HG02981 (cell line): ENCODE measurements at regions not wholly inside any gene's neighbourhood (a gene's known extent, or its start where the extent isn't known, plus 50 kb on each side); places are given as distances from the start of the nearest gene placed in this dataset.

ENCODE experiments used
- ATAC-seq: cut with Tn5 transposase; IDR thresholded peaks from one replicate; pipeline ENCODE4 v1.9.1; 2021; ENCODE audit warnings: mild to moderate bottlenecking, moderate library complexity; ENCODE audit not compliant: unreplicated experiment

DNA sequence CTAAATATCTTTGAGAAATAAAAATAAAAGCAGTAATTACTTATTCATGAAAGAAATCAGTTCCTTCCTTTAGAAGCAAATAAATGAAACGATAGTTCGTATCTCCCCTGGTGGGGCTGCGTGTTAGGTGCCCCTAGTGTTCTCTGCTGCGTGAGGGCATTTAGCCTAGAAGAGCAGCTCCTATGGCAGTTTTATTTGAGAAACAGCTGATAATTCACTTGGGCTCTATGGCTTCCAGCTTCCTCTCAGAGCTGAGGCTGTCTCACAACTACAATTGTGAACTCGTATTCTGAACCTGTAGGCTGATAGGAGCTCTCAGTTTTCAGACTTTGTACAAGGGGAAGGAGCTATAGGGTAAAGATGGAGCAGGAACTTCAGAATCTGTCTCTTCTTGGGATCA is 540.0 kb upstream of the MAP3K7 start:
- ATAC-seq: no peak

DNA sequence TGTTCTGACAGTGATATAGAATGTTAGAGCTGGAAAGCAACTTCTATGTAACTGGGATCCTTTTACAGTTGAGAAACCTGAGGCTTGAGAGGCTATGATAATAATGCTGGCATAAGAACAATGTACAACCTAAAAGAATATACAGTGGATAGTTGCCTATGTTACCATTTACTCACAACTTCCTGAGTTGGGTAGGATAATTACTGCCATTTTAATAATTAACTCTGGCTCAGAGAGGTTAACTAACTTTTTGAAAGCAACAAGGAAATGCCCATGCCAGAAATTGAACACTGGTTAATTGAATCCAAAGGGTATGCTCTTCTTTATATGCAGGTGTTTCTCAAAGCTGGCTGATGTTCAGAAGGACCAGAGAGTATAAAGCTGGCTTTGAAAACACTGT is 530.7 kb upstream of the MAP3K7 start:
- no peak for ATAC-seq

DNA sequence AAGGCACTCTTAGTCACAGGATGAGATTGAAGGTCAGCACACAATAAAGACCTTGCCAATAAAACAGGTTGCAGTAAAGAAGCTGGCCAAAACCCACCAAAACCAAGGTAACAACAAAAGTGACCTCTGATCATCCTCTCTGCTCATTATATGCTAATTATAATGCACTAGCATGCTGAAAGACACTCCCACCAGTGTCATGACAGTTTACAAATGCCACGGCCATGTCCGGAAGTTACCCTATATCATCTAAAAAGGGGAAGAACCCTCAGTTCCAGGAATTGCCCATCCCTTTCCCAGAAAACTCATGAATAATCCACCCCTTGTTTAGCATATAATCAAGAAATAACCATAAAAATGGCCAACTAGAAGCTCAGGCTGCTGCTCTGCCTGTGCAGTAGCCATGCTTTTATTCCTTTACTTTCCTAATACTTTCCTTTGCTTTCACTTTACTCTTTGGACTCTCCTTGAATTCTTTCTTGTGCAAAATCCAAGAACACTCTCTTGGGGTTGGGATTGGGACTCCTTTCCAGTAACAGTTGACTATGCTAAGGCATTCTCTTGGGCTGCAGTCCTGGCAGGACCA is 527.3 kb upstream of the MAP3K7 start:
- no peak for ATAC-seq

DNA sequence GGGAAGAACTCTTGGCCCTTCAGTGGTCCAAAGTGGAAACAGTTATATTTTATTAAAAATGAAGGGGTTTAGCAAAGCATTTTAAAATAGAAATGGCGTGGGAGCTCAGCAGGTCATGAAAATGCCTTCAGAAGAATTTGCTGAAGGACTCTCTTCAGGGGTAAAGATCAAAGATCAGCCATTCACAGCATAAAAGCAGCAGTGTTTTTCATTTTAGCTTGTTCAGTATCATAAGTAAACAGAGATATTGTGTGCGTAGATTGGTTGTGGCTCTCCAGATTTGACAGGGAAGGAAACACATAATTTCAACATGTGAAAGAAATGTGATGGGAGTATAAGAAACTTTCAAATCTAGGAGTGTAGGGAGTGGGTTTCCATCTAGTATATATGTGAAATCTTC is 519.2 kb upstream of the MAP3K7 start:
- no peak for ATAC-seq

DNA sequence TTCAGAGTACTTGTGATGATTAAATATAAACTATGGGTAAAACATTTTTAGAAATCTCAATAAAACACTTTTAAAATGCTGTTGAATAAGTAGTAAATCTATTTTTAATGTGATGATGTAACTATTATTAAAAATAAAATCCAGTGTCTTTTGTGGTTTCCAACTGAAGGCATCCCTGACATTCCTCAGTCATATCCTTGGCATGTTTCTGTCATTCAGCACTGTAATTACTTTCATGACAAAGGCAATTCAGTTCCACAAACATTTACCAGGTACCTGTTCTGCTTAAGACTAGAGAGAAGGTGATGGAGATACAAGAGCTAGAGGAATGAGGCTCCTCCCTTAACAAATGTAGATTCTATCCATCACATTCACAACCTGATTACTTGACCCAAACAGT is 518.7 kb upstream of the MAP3K7 start:
- ATAC-seq: no peak

DNA sequence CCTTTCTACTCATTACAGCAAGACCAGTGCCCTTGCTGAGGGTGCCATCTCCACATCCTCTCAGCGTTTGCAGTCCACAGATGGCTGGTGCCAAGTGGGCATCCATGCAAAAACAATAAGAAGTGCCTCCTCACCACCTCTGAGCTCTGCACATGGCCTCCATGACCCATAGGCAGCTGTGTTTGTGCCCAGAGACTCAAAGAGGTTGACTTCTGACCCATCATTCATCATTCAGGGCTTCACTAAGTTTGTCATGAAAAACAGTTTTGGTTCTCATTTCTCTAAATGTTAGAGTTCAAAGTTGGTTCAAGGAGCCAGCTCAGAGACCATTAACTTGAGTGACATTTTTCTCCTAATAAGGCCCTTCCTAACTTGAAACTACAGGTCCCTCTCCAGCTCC is 512.6 kb upstream of the MAP3K7 start:
- no peak for ATAC-seq

DNA sequence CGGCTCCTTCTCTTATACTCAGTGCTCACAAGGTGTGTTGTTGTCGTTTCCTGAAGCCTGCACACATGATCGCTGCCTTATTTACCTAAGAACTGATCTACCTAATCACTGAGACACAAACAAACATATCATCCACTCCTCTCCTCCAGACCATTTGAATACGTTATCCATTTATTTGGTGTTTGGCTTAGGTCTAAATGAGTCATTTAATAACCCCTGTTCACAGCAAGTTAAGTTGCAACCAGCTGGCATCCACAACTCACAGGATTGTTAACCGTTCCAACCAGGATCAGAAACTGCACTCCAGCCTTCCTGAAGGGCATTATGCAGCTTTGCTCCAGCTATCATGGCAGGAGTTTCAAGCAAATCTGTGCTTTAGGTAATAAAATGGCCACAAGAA is 511.1 kb upstream of the MAP3K7 start:
- no peak for ATAC-seq

DNA sequence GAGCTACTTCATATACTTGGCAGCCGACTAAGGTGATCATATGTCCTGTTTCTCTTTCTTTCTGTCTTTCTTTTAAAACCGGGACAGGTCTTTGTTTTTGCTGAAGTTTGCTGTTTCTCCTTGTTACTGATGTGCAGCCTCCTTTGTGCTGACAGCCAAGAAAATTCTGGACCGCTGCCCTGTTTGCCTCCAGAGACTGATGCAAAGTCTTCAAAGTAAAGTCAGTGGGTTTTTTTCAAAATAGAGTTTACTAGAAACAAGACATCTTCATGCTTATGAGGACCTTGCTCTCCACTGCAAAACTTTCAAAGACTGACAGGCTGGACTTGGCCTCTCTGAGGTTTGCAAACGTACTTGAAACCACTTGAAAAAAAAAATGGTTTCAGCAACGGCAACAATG is 510.5 kb upstream of the MAP3K7 start:
- no peak for ATAC-seq

DNA sequence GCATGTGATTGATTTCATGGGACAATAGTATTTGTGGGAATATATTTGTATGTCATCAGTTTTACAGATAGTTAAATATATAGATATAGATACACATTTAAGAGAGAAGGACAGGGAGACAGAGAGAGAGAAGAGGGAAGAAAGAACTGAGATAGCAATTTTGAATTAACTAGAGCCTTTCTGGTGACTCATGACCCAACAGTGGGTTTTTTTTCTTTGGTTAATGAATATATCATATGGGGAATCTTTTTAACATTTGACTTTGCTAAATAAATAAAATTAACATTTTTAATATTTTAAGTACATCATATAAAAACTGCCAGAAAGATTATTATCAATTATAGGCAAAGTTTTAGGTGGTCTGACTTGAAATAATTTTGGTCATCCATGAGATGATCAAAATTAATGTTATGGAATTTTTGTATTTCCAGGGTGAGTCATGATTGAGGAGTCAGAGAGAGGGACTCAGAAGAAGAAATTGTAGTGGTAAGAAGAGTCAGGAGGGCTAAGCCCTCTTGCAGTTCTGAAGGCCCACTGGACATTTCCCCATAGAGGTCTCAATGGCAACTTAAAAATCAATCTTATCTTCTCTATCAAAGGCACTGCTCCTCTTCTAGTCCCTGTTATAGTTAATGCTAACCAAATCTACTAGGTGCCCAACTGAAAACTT is 508.1 kb upstream of the MAP3K7 start:
- no peak for ATAC-seq

DNA sequence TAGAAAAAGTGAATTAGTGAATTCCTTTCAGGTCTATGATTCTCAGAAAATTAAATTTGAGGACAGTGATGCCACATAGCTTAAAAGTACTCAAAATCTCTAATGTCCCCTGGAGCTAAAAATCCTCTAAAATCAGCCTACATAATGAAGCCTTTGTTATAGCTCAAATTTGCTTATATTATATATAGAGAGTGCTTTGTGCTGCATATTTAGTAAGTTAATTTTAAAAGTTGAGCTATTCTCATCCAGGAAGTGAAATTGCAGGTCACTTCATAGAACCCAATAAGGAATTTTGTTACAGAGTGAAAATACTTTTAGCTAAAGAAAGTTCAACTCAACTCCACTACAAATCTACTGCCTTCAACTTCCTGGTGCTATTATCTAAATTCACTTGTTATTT is 507.5 kb upstream of the MAP3K7 start:
- no peak for ATAC-seq

DNA sequence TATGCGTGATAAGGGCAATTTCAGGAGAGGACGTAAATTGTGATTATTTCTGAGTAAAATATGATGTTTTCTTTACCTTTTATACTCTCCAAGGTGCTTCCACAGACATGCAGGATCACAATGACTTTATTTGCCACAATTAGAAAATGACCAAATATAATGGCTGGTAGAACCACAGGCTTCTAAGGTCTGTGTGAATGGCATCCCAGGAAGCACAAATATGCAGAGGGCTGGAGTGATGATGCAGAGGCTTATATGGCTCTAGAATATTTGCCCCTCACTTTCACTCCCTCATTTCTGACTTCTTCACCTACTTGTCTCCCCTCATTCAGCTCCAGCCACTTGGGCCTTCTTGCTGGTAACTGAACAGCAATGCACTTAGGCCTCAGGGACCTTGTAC is 502.1 kb upstream of the MAP3K7 start:
- ATAC-seq: no peak

DNA sequence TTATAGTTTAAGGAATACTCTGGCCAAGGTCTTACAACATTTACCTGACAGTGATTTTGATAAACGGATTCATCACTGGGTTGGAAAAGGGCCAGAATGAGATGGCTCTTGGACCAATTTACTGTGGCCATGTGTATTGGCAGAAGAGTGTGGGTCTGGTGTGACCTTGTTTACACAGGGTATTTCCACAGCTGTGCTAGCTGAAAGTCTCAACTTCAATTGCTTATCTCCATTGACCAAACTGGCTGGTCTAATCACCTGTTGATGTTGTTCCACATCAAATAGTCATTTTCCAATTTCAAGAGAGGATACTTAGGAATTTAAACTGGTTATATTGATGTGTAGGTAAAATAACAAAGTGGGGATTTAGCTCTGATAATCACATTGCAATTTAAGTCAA is 501.6 kb upstream of the MAP3K7 start:
- no peak for ATAC-seq

DNA sequence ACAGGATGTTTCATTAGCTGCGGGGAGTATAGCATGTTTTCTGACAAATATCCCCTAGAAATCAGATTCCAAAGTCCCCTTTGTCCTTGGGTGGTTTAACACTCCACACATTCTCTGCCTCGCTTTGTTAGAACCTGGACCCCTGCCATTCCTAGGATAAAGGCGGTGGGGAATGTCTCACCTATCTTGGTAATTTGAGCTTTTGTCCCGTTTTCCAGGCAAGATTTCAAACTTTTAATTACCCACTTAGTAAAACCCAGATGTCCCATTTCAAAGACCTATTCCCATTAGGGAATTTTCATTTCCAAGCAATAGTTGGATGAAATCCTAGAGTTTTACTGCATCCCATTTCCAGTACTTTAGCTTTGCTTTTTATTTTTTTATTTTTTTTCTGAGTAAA is 501.0 kb upstream of the MAP3K7 start:
- ATAC-seq: no peak

DNA sequence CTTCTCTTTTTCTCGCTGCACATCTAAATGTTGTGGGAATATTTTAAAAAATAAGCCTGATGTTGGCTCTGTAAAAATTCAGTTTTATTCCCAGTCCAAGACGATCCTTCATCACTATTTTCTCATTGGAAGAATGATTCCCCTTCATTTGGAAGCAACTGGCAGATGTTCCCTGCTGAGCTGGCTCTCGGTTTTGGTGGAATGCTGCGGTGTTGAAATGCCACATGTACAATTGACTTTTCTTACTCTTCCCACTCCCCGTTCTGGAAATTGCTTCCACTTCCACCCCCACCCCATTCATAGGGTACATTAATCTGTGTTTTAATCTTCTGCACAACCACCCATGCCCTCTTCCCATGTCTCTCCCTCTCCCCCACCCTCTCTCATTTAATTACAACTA is 496.3 kb upstream of the MAP3K7 start:
- ATAC-seq: no peak

DNA sequence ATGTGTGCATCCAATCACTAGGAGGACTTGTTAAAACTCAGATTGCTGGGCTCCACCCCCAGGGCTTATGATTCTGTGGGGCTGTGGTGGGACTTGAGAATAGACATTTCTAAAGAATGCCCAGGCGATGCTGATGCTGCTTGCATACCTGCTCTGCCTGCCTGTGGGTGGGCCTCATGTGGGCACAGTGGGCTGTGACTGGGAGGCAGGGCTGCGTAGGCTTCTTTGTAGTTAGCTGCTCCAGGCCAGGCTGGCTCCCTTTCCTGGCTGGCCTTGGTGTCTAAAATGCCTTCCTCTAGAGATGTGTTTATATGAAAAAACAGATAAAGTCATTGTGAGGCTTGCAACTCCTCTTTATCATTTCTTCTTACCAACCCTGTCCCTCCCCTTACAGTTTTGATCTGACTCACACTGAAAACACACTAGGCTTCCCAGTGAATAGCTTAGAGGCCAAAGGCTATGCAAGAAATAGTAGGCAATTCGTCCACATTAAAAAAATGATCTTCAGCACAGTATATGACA is 495.5 kb upstream of the MAP3K7 start:
- no peak for ATAC-seq

DNA sequence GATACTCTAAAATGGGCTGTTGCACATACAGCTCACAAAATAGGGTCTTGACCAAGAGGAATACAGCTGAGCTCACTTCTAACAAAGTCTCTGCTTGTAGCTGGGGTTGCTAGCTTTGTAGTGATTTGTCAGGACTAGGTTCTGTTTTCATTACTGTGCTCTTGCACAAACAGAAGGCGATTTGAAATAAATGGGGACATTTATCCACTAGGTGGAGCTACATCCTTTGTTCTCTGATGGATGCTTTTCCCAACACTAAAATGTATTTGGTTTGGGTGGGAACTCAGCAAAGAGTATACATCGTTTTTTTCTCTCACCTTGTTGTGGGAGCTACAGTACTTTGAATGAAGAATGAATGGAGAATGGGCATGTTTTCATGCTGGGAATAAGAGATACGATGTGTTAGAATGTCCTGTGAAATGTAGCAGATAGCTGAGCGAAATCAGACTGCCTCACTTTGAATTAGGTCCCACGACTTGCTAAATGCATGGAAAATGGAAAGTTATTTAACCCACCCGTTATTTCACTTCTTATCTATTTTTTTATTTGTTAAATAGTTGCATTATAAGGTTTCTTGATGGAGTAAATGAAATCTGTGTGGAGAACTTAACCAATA is 494.7 kb upstream of the MAP3K7 start:
- ATAC-seq: peak; percentile 66

DNA sequence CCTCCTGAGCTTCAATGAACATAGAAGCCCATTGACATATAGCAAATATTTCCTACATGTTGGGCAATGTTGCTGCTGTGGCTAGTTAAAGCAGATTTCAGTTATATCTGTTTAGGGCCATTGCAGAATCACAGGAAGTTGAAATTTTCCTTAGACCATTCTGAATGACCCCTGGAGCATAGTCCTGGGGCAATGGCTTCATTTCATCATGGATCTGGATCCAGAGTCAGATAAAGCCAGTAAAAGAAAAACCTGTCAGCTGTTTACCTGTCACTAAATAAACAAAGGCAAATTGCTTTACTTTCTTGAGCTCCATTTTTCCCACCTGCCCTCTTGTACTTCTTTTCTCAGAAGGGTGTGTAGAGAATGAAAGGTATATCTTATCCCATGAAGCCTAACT is 494.0 kb upstream of the MAP3K7 start:
- ATAC-seq: no peak

DNA sequence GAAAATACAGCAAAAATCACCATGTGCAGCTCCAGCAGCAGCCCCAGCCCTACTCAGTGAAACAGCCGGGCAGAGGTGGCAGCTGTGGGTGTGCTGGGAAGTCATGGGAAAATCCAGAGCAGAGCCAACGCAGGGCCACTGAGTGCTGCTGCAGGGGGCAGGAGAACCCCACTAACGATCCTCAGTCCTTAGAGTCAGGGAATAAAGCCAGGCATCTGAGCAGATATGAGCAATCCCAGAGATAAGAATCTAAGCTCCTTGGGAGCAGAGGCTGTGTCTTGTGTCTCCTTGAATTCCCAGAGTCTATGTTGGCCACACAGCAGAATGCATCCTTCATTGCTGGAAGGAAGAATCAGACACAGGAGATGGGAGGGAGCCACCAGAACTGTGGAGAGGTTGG is 493.1 kb upstream of the MAP3K7 start:
- no peak for ATAC-seq

DNA sequence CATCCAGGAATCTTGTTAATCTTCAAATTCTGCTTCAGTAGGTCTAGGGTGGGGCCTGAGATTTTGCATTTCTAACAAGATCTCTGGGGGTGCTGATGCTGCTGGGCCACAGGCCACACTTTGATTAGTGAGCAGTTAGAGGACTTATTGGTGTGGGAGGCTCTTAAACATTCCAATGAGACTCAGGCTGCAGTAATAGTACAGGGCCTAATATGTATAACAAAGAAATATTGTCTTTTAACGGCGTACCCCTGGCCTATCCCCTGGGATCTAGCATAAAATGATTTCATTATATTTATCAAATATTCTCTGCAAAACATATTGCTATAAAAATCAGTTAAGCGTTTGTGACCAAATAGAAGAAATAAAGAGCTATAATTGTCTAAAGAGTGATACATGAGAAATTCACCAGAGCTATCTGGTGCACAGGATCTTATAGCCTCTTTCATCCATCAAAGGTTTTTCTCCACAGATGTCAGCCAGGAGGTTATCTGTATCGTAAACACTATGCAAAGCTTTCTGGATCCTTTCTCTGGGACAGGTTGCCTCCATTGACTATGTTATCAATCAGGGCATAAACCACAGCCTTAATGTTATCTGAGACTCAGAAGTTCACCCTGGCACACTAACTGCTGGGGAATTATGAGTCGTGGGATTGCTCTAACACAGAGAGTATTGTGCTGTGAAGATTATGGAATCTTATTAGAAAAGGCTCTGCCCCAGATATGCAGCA is 488.5 kb upstream of the MAP3K7 start:
- ATAC-seq: no peak

DNA sequence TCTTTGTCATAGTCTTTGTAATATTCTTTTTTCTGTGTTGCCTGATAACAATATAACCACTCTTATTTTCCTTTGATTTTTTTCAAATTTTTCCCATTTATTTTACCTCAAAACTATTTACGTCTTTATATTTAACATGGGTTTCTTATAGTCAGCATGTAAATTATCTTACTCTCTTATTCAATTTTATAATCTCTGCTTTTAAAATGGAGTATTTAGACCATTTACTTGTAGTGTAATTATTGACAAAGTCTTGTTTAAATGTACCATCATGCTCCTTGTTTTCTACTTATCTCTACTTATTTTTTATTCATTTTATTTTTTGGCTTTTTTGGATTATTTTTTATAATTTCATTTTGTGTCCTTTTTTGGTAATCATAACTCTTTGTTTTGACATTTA is 476.5 kb upstream of the MAP3K7 start:
- no peak for ATAC-seq

DNA sequence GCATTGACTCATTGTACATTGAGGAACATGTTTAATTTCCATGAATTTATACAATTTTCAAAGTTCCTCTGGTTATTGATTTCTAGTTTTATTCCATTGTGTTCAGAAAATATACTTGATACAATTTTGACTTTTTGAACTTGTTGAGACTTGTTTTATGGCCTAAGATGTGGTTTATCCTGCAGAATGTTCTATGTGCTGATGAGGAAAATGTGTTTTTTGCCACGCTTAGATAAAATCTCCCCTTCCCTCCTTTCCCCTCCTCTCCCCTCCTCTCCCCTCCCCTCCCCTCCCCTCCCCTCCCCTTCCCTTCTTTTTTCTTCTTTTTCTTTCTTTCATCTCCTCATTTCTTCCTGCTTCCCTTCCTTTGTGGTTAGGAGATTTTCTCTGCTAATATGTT is 470.8 kb upstream of the MAP3K7 start:
- ATAC-seq: no peak

DNA sequence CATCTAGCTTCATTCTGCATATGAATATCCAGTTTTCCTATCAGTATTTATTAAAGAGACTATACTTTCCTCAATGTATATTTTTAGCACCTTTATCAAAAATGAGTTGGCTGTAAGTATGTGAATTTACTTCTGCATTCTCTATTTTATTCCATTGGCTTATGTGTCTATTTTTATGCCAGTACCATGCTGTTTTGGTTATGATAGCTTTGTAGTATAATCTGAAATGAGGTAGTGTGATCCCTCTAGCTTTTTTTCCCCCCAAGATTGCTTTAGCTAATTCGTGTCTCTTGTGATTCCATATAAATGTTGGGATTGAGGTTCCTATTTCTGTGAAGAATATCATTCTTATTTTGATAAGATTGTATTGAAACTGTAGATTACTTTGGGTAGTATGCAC is 469.1 kb upstream of the MAP3K7 start:
- no peak for ATAC-seq
